Heart left ventricle (tissue), 16 donors: ENCODE measurements at regions not wholly inside any gene's neighbourhood (a gene's known extent, or its start where the extent isn't known, plus 50 kb on each side); places are given as distances from the start of the nearest gene placed in this dataset.

Experiments used
- ATAC-seq, 4 donors: fragments of 200-7000 bp; cut with Tn5 transposase; one replicate each; pipeline ENCODE4 v1.9.1; 2020 to 2022; ENCODE audit warnings: moderate library complexity in 4 of 4, mild to moderate bottlenecking in 3 of 4, moderate number of reproducible peaks in 1 of 4
- DNase-seq, 5 donors: peaks; one replicate each; pipeline ENCODE4 v3.0.0-alpha.2; 2020
- H3K27ac ChIP-seq, 12 donors: fragments of 200-600 bp; sonication (generic) in 4 of 12; one replicate each; pipeline versions ENCODE4 v1.5.0 to v1.8.0; 2016 to 2022; ENCODE audit warnings: mild to moderate bottlenecking in 2 of 12
- H3K27me3 ChIP-seq, 9 donors: fragments of 200-600 bp; sonication (generic) in 2 of 9; one replicate each; pipeline versions ENCODE4 v1.5.1 to v1.8.0; 2016 to 2022; ENCODE audit warnings: mild to moderate bottlenecking in 3 of 9
- H3K36me3 ChIP-seq, 9 donors: fragments of 200-600 bp; sonication (generic) in 2 of 9; one replicate each; pipeline versions ENCODE4 v1.5.0 to v1.8.0; 2018 to 2022; ENCODE audit warnings: mild to moderate bottlenecking in 2 of 9
- H3K4me1 ChIP-seq, 12 donors: fragments of 200-600 bp; sonication (generic) in 4 of 12; one replicate each; pipeline versions ENCODE4 v1.5.0 to v1.8.0; 2016 to 2022; ENCODE audit warnings: mild to moderate bottlenecking in 3 of 12
- H3K4me3 ChIP-seq, 12 donors: fragments of 200-600 bp; sonication (generic) in 4 of 12; one replicate each; pipeline versions ENCODE4 v1.5.0 to v1.8.0; 2017 to 2022; ENCODE audit warnings: mild to moderate bottlenecking in 9 of 12, moderate library complexity in 4 of 12
- H3K9me3 ChIP-seq, 12 donors: fragments of 200-600 bp; sonication (generic) in 4 of 12; one replicate each; pipeline versions ENCODE4 v1.5.0 to v1.8.0; 2016 to 2022; ENCODE audit warnings: mild to moderate bottlenecking in 1 of 12
- POLR2A ChIP-seq, 2 donors: fragments of 450-650 bp; IDR thresholded peaks; one replicate each; pipeline ENCODE4 v1.6.1; 2017; ENCODE audit warnings: antibody characterized with exemption in 2 of 2, mild to moderate bottlenecking in 2 of 2, moderate library complexity in 2 of 2
- WGBS, 4 donors: extraction: QIAGEN DNeasy Blood & Tissue Kit in 2 of 4; methylation state at CpG; one replicate each; pipeline versions ENCODE4 v1.1.5 to v1.1.7; 2013 to 2018; 5-methylcytosine and 5-hydroxymethylcytosine counted together
- intact Hi-C, 10 donors: fragments of 100-400 bp; cut with DNase I; formaldehyde crosslinking; loops; one replicate each; pipeline versions ENCODE4 v1.11.1 to v1.14.2; 2022
- TF ChIP-seq, protein P1 (sequence below), 12 donors: fragments of 200-600 bp; sonication (generic) in 4 of 12; IDR thresholded peaks; one replicate each; pipeline versions ENCODE4 v1.5.0 to v1.8.0; 2018 to 2022; ENCODE audit warnings: antibody characterized with exemption in 12 of 12, mild to moderate bottlenecking in 5 of 12
- donor health status: ischemic (EF 13 %, LVEDD 7.1; RV severe dilation, severe dysfunction).
- donor health status: healthy with polysubstance abuse.
- donor health status: DM: no; HTN: yes; CAD: no.
- donor health status: DM: no; HTN: no; CAD: no.
- donor health status: ischemic (EF 25% LVEDD 6.9; RV normal size, moderate dysfunction).
- donor health status: ischemic (EF 25% LVEDD 5.7; RV mildly dilated, moderate dysfunction).
- donor health status: healthy.
- donor health status: DM: yes; HTN: yes; CAD: no.
- donor health status: ischemic (EF 35%, LVEDD 5.7; RV mildly dilated, moderate dysfunction).
- donor health status: nonischemic (EF 11% LVEDD 7.7; RV severe dilation, severe dysfunction).
- donor health status: DM: yes; HTN: yes; CAD: no.
- donor health status: PGD.
- donor health status: ischemic (EF 29% LVEDD 5.4; RV normal size, mild dysfunction).
- donor health status: nonischemic (EF 23%, LVEDD 6.1; RV moderate dilation, normal function).

DNA sequence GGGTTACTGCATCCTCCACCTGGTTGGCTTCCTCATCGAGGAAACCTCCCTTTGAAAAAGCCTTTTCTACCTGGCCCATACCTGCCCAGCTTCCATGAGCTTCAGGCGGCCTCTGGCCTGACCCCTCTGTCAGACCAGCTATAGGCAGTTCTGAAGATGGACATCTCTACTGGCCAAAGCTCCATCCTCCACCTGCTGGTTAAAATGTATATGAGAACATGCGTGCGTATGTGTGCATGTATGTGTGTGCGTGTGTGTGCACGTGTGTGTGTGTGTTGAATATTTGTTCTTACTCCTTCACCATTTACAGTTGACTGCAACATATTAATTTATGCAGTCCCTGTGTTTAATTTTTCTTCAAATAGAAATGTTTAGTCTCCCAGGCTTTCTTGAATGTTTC is 642.4 kb upstream of the RAB6C start:
- Histone ChIP-seq H3K36me3 (no peaks in the 10 kb centered on the region), H3K4me1 (peaks cover 0 to 7% (median 0%) of the 10 kb centered on the region in 12 donors), H3K9me3 (peaks cover 0 to 7% (median 0%) of the 10 kb centered on the region in 12 donors), H3K27ac (no peak overlapping the region), H3K4me3 (no peak overlapping the region), H3K27me3 (no peaks in the 10 kb centered on the region)
- ATAC-seq: no peak
- DNase-seq: no peak
- WGBS, 4 donors: 90 to 95% (median 93%) methylated on average over 6 of the region's 6 CpGs
- TF ChIP-seq POLR2A (IDR thresholded peaks at IDR 0.05): no peak
- TF ChIP-seq, protein P1, sequence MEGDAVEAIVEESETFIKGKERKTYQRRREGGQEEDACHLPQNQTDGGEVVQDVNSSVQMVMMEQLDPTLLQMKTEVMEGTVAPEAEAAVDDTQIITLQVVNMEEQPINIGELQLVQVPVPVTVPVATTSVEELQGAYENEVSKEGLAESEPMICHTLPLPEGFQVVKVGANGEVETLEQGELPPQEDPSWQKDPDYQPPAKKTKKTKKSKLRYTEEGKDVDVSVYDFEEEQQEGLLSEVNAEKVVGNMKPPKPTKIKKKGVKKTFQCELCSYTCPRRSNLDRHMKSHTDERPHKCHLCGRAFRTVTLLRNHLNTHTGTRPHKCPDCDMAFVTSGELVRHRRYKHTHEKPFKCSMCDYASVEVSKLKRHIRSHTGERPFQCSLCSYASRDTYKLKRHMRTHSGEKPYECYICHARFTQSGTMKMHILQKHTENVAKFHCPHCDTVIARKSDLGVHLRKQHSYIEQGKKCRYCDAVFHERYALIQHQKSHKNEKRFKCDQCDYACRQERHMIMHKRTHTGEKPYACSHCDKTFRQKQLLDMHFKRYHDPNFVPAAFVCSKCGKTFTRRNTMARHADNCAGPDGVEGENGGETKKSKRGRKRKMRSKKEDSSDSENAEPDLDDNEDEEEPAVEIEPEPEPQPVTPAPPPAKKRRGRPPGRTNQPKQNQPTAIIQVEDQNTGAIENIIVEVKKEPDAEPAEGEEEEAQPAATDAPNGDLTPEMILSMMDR (IDR thresholded peaks at IDR 0.05): no peak
- intact Hi-C loops: no loop called here

GRCh38 chr2:129345540-129345939 is 633.9 kb upstream of the RAB6C start:
- intact Hi-C loops: no loop called here
- no peak for ATAC-seq
- no peak for DNase-seq
- no peaks in the 10 kb centered on the region for H3K4me1 ChIP-seq
- H3K4me3 ChIP-seq: no peak overlapping the region
- 93 to 100% (median 95%) methylated on average over 1 of the region's 1 CpG for WGBS, 4 donors
- no peaks in the 10 kb centered on the region for H3K27me3 ChIP-seq
- H3K27ac ChIP-seq: no peak overlapping the region
- peaks cover 0 to 5% (median 0%) of the 10 kb centered on the region in 12 donors for H3K9me3 ChIP-seq
- TF ChIP-seq, protein P1 (IDR thresholded peaks at IDR 0.05): no peak
- no peak for TF ChIP-seq POLR2A (IDR thresholded peaks at IDR 0.05)
- H3K36me3 ChIP-seq: no peaks in the 10 kb centered on the region

GRCh38 chr2:129347486-129348217 is 631.8 kb upstream of the RAB6C start:
- intact Hi-C loops: no loop called here
- no peaks in the 10 kb centered on the region for H3K36me3 ChIP-seq
- no peak overlapping the region for H3K27ac ChIP-seq
- WGBS, 4 donors: 67 to 72% (median 71%) methylated on average over 11 of the region's 11 CpGs
- ATAC-seq (peak in 2 of 4 donors; percentile 50 to 75), DNase-seq (peak in 1 of 5 donors; percentile 24)
- no peak for TF ChIP-seq POLR2A (IDR thresholded peaks at IDR 0.05)
- TF ChIP-seq, protein P1 (IDR thresholded peaks at IDR 0.05): no peak
- H3K4me1 ChIP-seq: no peaks in the 10 kb centered on the region
- H3K9me3 ChIP-seq: no peaks in the 10 kb centered on the region
- peaks cover 0 to 13% (median 0%) of the 10 kb centered on the region in 9 donors for H3K27me3 ChIP-seq
- no peak overlapping the region for H3K4me3 ChIP-seq

- WGBS, 4 donors: 64 to 87% (median 72%) methylated on average over 2 of the region's 2 CpGs
- Histone ChIP-seq H3K27ac (no peak overlapping the region), H3K4me3 (no peak overlapping the region), H3K27me3 (peaks cover 0 to 13% (median 0%) of the 10 kb centered on the region in 9 donors), H3K36me3 (no peaks in the 10 kb centered on the region), H3K9me3 (no peaks in the 10 kb centered on the region), H3K4me1 (no peaks in the 10 kb centered on the region)
- no peak for ATAC-seq
- intact Hi-C loops: no loop called here
- DNase-seq: no peak
- TF ChIP-seq, protein P1 (IDR thresholded peaks at IDR 0.05): no peak
- no peak for TF ChIP-seq POLR2A (IDR thresholded peaks at IDR 0.05)
Observed at GRCh38 chr2:129354631-129355030, 624.8 kb upstream of the RAB6C start.
